ENCODE measurements at regions not wholly inside any gene's neighbourhood (a gene's known extent, or its start where the extent isn't known, plus 50 kb on each side); places are given as distances from the start of the nearest gene placed in this dataset.

DNA sequence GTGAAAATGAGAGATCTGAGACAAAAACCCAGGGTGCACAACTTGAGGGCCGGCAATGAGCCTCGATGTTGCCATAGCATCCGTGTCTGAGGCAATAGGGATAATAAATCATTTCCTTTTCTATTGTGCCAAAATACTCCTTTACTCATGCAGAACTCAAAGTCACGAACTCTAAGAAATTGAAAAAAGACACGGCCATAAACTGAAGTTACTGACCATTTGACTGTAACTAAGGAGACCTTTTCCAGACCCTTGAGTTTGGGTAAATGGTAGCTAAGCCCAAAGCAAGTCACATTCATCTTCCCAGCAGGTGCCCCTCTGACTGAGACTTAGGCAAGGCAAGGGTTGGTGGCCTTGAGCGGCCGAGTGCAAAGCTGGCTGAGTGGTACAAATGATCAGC, 141.2 kb upstream of the SLCO3A1 start:
- Histone ChIP-seq H3K4me2 (ENCODE audit: low read length) (no peak overlapping the region), H3K9me3 (replicated peaks; ENCODE audit: low read length) (no peaks in the 10 kb centered on the region), H3K4me3 (ENCODE audit: low read length) (no peak overlapping the region)

DNA sequence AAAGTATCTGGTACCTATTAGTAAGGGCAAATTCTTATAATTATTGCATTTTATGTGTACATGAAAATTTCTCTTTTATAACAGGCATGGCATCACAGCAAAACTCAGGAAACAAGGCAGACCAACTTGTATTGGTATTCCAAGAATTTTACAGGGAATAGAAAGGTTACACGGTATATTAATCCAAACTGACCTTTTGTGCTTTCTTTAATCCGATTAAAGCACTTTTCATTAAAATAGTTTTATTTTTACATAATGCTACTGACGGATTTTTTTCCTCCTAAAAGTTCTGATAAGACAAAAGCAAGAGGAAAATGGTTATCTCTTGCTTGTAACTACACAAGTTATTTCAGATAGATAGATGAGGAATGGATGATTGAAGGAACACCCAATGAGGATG, 137.0 kb upstream of the SLCO3A1 start:
- no peaks in the 10 kb centered on the region for H3K4me1 ChIP-seq (ENCODE audit: control insufficient read depth, insufficient read depth, low read length)
- H3K4me2 ChIP-seq (ENCODE audit: low read length): no peak overlapping the region
- no peak overlapping the region for H3K9ac ChIP-seq (ENCODE audit: low read depth, low read length)
- H3K27me3 ChIP-seq (ENCODE audit: control insufficient read depth, insufficient read depth, low read length): peaks cover 5% of the 10 kb centered on the region
- no peaks in the 10 kb centered on the region for H3K9me3 ChIP-seq (replicated peaks; ENCODE audit: low read length)
- H3K4me3 ChIP-seq (ENCODE audit: low read length): no peak overlapping the region
- no peaks in the 10 kb centered on the region for H3K36me3 ChIP-seq (ENCODE audit: insufficient read depth, low read length)

More for the DNA sequence above, 141.2 kb upstream of the SLCO3A1 start:
- Histone ChIP-seq H3K9ac (ENCODE audit: low read depth, low read length) (no peak overlapping the region), H3K36me3 (ENCODE audit: insufficient read depth, low read length) (no peaks in the 10 kb centered on the region), H3K27me3 (ENCODE audit: control insufficient read depth, insufficient read depth, low read length) (peaks cover 12% of the 10 kb centered on the region), H3K4me1 (ENCODE audit: control insufficient read depth, insufficient read depth, low read length) (no peaks in the 10 kb centered on the region)

DNA sequence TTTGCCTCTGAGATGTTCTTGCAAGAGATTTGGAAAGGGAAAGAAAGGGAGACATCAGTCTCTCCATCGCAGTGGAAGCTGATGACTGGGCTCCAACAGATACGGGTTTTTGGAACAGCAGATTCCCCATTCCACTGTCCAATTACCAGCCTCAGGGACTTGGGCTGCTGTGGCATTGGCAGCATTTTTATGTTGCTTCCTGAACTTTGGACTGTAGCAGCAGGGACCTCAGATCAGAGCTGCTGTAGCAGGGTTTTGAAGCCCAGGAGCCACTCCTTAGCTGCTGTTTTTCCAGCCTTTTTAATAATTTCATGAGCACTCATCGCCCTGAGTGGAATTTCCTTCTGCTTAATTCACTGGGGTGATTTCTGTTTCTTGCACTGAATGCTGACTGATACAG, 135.7 kb upstream of the SLCO3A1 start:
- H3K9me3 ChIP-seq (replicated peaks; ENCODE audit: low read length): no peaks in the 10 kb centered on the region
- peaks cover 5% of the 10 kb centered on the region for H3K27me3 ChIP-seq (ENCODE audit: control insufficient read depth, insufficient read depth, low read length)
- H3K4me3 ChIP-seq (ENCODE audit: low read length): no peak overlapping the region
- H3K36me3 ChIP-seq (ENCODE audit: insufficient read depth, low read length): no peaks in the 10 kb centered on the region
- no peaks in the 10 kb centered on the region for H3K4me1 ChIP-seq (ENCODE audit: control insufficient read depth, insufficient read depth, low read length)
- H3K9ac ChIP-seq (ENCODE audit: low read depth, low read length): no peak overlapping the region
- H3K4me2 ChIP-seq (ENCODE audit: low read length): no peak overlapping the region

DNA sequence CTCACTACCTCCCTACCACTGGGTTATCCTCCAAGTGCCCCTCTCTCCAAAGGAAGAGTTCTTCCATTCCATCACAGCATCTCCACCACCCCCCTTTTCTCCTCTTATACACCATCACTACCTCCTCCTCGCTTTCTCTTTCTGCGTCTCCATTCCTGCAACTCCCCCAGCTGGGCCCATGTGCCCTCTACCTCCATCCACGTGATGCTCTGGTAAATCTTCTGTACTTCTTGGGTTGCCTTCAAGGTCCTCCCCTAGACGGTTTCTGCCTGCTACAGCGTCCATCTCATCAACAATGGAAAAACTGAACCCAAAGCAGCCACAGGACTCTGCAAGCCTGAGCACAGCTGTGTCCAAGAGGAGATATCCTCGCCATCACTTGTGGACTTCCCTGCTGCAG, 129.5 kb upstream of the SLCO3A1 start:
- H3K36me3 ChIP-seq (ENCODE audit: insufficient read depth, low read length): no peaks in the 10 kb centered on the region
- no peak overlapping the region for H3K4me3 ChIP-seq (ENCODE audit: low read length)
- no peaks in the 10 kb centered on the region for H3K9me3 ChIP-seq (replicated peaks; ENCODE audit: low read length)
- no peaks in the 10 kb centered on the region for H3K4me1 ChIP-seq (ENCODE audit: control insufficient read depth, insufficient read depth, low read length)
- no peak overlapping the region for H3K9ac ChIP-seq (ENCODE audit: low read depth, low read length)
- no peaks in the 10 kb centered on the region for H3K27me3 ChIP-seq (ENCODE audit: control insufficient read depth, insufficient read depth, low read length)
- H3K4me2 ChIP-seq (ENCODE audit: low read length): no peak overlapping the region

DNA sequence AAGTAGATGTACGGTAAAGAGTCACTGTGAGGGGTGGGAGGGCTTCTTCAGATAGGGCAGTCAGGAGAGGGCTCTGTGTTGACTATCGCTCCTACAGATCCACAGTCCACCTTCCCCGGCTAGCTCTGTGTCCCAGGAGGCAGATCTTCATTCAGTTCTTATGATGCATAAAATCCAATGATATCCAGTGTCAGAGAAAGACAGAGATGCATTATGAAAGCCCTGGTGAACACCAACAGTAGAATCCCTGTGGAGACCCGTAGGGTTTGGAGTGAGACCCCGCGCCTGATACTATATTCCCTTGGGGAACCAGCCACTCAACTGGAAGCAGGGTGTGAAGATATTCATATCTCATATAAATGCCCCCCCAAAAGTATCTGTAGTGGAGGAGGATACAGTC, 119.8 kb upstream of the SLCO3A1 start:
- Histone ChIP-seq H3K4me2 (ENCODE audit: low read length) (no peak overlapping the region), H3K9ac (ENCODE audit: low read depth, low read length) (no peak overlapping the region), H3K4me3 (ENCODE audit: low read length) (no peak overlapping the region), H3K36me3 (ENCODE audit: insufficient read depth, low read length) (no peaks in the 10 kb centered on the region), H3K9me3 (replicated peaks; ENCODE audit: low read length) (no peaks in the 10 kb centered on the region), H3K4me1 (ENCODE audit: control insufficient read depth, insufficient read depth, low read length) (no peaks in the 10 kb centered on the region), H3K27me3 (ENCODE audit: control insufficient read depth, insufficient read depth, low read length) (no peaks in the 10 kb centered on the region)

DNA sequence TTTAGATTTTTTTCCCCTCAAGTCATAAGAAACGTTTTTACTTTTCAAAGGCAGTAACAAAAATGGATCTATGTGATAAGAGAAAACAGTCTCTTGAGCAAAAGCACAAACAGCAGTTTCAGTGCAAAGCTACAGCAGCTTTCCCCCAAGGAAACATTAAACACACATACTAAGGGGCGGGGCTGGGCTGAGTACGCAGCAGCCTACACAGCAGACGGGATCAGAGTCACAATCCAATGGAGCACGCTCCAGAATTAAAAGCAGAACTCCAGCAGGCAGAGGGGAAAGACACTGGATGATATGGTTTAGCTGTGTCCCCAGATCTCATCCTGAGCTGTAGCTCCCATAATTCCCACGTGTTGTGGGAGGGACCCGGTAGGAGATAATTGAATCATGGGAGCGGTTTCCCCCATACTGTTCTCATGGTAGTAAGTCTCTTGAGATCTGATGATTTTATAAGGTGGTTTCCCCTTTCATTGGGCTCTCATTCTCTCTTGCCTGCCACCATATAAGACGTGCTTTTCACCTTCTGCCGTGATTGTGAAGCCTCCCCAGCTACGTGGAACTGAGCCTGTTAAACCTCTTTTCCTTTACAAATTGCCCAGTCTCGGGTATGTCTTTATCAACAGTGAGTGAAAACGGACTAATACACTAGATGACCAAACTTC, 116.2 kb upstream of the SLCO3A1 start:
- H3K9ac ChIP-seq (ENCODE audit: low read depth, low read length): no peak overlapping the region
- H3K36me3 ChIP-seq (ENCODE audit: insufficient read depth, low read length): no peaks in the 10 kb centered on the region
- no peaks in the 10 kb centered on the region for H3K4me1 ChIP-seq (ENCODE audit: control insufficient read depth, insufficient read depth, low read length)
- no peaks in the 10 kb centered on the region for H3K9me3 ChIP-seq (replicated peaks; ENCODE audit: low read length)
- no peak overlapping the region for H3K4me2 ChIP-seq (ENCODE audit: low read length)
- H3K27me3 ChIP-seq (ENCODE audit: control insufficient read depth, insufficient read depth, low read length): no peaks in the 10 kb centered on the region
- H3K4me3 ChIP-seq (ENCODE audit: low read length): no peak overlapping the region

DNA sequence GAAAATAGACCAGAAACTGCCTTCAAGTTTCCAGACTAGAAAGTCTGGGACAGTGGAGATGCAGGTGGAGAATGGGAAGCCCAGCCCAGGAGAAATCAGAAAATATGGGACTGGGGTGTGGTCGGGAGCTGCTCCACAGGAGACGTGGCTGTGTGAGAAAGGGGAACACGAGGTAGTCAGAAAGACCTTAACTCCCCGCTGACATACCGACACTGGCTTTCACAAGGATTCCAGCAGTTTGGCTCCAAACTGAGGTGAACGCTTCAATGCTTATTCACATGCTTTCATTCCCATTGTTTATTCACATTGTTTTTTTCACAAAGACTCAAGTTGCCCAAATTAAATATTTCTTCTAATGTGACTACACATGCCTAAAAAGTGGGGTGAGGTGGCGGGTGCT, 111.5 kb upstream of the SLCO3A1 start:
- no peak overlapping the region for H3K9ac ChIP-seq (ENCODE audit: low read depth, low read length)
- H3K4me1 ChIP-seq (ENCODE audit: control insufficient read depth, insufficient read depth, low read length): no peaks in the 10 kb centered on the region
- H3K4me3 ChIP-seq (ENCODE audit: low read length): no peak overlapping the region
- H3K9me3 ChIP-seq (replicated peaks; ENCODE audit: low read length): no peaks in the 10 kb centered on the region
- H3K36me3 ChIP-seq (ENCODE audit: insufficient read depth, low read length): no peaks in the 10 kb centered on the region
- no peaks in the 10 kb centered on the region for H3K27me3 ChIP-seq (ENCODE audit: control insufficient read depth, insufficient read depth, low read length)
- H3K4me2 ChIP-seq (ENCODE audit: low read length): no peak overlapping the region

DNA sequence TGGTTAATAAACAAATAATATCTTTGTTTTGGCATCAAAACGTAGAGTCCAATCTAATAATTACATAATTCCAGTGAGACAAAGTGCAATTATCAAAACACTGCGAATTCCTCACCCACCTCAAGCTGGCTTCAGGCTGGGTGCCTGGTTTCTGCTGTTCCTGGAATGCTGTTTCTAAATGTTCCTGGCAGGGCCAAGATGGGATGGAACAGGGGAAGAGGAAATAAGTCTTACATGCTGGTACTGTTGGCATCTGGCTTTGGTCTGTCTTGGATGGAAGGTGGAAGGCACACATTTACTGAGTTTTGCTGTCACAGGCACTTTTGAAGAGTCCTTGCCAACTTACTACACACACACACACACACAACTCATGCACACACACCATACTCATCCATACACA, 101.9 kb upstream of the SLCO3A1 start:
- Histone ChIP-seq H3K9me3 (replicated peaks; ENCODE audit: low read length) (no peaks in the 10 kb centered on the region), H3K9ac (ENCODE audit: low read depth, low read length) (no peak overlapping the region), H3K4me3 (ENCODE audit: low read length) (no peak overlapping the region), H3K27me3 (ENCODE audit: control insufficient read depth, insufficient read depth, low read length) (no peaks in the 10 kb centered on the region), H3K4me2 (ENCODE audit: low read length) (no peak overlapping the region), H3K36me3 (ENCODE audit: insufficient read depth, low read length) (no peaks in the 10 kb centered on the region), H3K4me1 (ENCODE audit: control insufficient read depth, insufficient read depth, low read length) (no peaks in the 10 kb centered on the region)

DNA sequence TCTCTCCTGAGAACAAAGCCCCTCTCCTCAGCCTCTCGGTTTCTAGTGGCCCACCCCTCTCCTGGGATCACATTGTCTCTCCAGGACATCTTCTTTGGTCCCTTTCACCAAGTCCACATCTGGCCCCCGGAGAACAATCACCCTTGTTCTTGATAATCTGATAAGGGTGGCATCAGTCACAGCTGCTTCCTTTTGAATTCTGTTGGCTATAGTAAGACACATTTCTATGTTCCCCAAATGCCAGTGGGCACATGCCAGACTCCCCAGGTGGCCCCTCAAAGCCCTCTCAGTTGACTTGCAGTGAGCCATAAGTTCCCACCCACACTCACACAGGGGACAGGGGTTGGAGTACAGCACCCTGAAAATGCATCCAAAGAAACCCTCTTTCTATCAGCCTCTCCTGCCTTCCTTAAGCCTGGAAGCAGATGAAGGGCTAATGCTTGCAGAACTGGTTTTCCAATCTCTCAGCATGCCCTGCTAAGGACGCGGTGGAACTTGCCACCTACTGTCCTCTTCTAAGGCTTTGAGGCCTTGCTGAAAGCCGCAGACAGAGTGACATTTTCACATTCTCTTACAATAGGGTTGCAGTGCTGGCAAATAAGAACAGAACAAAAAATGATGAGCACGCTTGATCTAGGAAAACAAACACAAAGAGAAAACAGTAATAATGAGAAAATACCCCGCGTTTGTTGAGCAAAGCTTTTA, 101.3 kb upstream of the SLCO3A1 start:
- Histone ChIP-seq H3K9me3 (replicated peaks; ENCODE audit: low read length) (no peaks in the 10 kb centered on the region), H3K4me2 (ENCODE audit: low read length) (no peak overlapping the region), H3K9ac (ENCODE audit: low read depth, low read length) (no peak overlapping the region)

DNA sequence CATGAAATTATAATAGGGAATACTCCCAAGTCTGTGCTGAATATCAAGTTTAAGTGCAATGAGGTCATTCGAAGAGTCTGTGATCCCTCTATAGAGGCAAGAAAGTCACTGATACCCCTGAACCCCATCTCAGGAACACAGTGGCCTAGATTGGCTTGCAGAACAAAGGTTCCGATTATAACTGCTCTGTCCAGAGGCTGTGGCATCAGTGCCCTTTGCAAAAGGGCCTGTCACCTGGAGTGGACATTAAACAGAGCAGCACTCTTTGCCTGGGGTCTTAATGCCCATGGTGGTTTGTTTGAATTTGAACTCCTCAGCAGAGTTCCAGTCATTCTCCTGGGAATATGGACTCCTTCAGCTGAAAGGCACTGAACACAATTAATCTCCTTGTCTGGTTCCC, 93.9 kb upstream of the SLCO3A1 start:
- Histone ChIP-seq H3K4me1 (ENCODE audit: control insufficient read depth, insufficient read depth, low read length) (no peaks in the 10 kb centered on the region), H3K4me3 (ENCODE audit: low read length) (no peak overlapping the region), H3K27me3 (ENCODE audit: control insufficient read depth, insufficient read depth, low read length) (no peaks in the 10 kb centered on the region), H3K4me2 (ENCODE audit: low read length) (no peak overlapping the region), H3K9ac (ENCODE audit: low read depth, low read length) (no peak overlapping the region), H3K9me3 (replicated peaks; ENCODE audit: low read length) (no peaks in the 10 kb centered on the region), H3K36me3 (ENCODE audit: insufficient read depth, low read length) (no peaks in the 10 kb centered on the region)

More for the DNA sequence above, 101.3 kb upstream of the SLCO3A1 start:
- Histone ChIP-seq H3K27me3 (ENCODE audit: control insufficient read depth, insufficient read depth, low read length) (no peaks in the 10 kb centered on the region), H3K4me3 (ENCODE audit: low read length) (no peak overlapping the region), H3K4me1 (ENCODE audit: control insufficient read depth, insufficient read depth, low read length) (no peaks in the 10 kb centered on the region), H3K36me3 (ENCODE audit: insufficient read depth, low read length) (no peaks in the 10 kb centered on the region)

DNA sequence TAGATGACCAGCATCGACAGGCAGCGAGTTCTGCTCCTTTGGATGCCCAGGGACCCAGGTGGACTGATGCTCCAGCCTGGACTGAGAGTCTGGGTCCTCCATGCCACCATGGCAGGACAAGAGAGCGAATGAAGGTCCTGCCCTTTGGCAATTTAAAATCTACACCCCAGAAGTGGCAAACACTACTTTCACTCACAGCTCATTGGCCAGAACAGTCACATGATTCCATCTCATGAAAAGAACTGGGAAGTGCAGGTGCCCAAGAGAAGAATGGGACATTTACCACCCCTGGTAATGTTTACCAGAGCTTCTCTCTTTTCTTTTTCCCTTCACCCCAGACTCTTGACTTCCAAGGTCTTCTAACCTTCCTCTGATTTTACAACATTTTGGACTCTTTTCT, 87.8 kb upstream of the SLCO3A1 start:
- Histone ChIP-seq H3K36me3 (ENCODE audit: insufficient read depth, low read length) (no peaks in the 10 kb centered on the region), H3K4me2 (ENCODE audit: low read length) (no peak overlapping the region), H3K9me3 (replicated peaks; ENCODE audit: low read length) (no peaks in the 10 kb centered on the region), H3K27me3 (ENCODE audit: control insufficient read depth, insufficient read depth, low read length) (no peaks in the 10 kb centered on the region), H3K4me1 (ENCODE audit: control insufficient read depth, insufficient read depth, low read length) (no peaks in the 10 kb centered on the region), H3K9ac (ENCODE audit: low read depth, low read length) (no peak overlapping the region), H3K4me3 (ENCODE audit: low read length) (no peak overlapping the region)

DNA sequence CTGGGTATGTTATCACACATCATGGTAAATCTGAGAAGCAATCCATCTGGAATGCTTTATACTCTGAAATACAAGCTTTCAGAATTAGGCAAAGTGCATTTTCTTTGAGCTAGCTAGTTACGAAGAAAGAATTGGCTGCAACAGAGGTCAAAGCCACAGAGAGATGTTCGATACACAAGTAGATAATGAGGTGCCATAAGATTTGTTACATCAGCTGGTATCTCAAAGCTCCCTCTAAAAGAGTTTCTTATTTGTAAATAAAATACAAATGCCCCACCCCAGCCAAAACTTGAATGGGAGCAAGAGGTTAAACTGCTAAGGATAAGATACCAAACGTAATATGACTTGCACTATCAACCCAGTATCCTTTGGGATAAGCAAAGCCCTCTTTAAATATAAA, 84.0 kb upstream of the SLCO3A1 start:
- Histone ChIP-seq H3K4me3 (ENCODE audit: low read length) (no peak overlapping the region), H3K4me1 (ENCODE audit: control insufficient read depth, insufficient read depth, low read length) (no peaks in the 10 kb centered on the region), H3K9me3 (replicated peaks; ENCODE audit: low read length) (no peaks in the 10 kb centered on the region), H3K4me2 (ENCODE audit: low read length) (no peak overlapping the region), H3K9ac (ENCODE audit: low read depth, low read length) (no peak overlapping the region), H3K27me3 (ENCODE audit: control insufficient read depth, insufficient read depth, low read length) (no peaks in the 10 kb centered on the region), H3K36me3 (ENCODE audit: insufficient read depth, low read length) (no peaks in the 10 kb centered on the region)

Data from skeletal muscle satellite cell (primary cell).